ENCODE measurements at regions not wholly inside any gene's neighbourhood (a gene's known extent, or its start where the extent isn't known, plus 50 kb on each side); places are given as distances from the start of the nearest gene placed in this dataset.

DNA sequence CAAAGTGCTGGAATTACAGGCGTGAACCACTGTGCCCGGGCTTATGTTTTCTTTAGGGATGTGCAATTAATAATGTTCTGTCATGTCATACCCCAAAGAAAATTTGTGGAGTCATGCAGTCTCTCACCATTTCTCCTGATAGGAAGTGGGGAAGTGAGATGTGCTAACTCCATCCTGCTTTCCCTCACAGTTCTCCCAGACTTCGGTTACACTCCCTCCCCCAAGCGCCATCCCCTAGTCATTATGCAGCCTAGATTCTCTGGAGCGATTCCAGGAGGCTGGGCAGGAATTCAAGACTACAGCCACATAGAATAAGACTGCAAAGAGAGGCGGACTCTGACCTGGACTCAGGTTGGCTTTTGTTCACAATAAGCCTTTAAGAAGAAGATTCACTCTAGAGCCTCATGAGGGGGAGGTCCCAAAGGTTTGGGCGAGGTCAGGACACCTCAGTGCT lies 271.4 kb downstream of the ALDH8A1 start:
- Histone ChIP-seq H3K4me1 (peaks cover 0 to 5% (median 3%) of the 10 kb centered on the region in 4 donors), H3K36me3 (no peaks in the 10 kb centered on the region), H3K27ac (peak overlapping the region in 3 of 4 donors; percentile 52 to 78 (median 71)), H3K27me3 (no peaks in the 10 kb centered on the region), H3K9me3 (no peaks in the 10 kb centered on the region), H3K4me3 (no peak overlapping the region)
- peak in 2 of 3 donors; percentile 79 to 91 for DNase-seq
- TF ChIP-seq, protein P1, sequence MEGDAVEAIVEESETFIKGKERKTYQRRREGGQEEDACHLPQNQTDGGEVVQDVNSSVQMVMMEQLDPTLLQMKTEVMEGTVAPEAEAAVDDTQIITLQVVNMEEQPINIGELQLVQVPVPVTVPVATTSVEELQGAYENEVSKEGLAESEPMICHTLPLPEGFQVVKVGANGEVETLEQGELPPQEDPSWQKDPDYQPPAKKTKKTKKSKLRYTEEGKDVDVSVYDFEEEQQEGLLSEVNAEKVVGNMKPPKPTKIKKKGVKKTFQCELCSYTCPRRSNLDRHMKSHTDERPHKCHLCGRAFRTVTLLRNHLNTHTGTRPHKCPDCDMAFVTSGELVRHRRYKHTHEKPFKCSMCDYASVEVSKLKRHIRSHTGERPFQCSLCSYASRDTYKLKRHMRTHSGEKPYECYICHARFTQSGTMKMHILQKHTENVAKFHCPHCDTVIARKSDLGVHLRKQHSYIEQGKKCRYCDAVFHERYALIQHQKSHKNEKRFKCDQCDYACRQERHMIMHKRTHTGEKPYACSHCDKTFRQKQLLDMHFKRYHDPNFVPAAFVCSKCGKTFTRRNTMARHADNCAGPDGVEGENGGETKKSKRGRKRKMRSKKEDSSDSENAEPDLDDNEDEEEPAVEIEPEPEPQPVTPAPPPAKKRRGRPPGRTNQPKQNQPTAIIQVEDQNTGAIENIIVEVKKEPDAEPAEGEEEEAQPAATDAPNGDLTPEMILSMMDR (IDR thresholded peaks at IDR 0.05), result no peak
- no peak for TF ChIP-seq POLR2A (IDR thresholded peaks at IDR 0.05)

DNA sequence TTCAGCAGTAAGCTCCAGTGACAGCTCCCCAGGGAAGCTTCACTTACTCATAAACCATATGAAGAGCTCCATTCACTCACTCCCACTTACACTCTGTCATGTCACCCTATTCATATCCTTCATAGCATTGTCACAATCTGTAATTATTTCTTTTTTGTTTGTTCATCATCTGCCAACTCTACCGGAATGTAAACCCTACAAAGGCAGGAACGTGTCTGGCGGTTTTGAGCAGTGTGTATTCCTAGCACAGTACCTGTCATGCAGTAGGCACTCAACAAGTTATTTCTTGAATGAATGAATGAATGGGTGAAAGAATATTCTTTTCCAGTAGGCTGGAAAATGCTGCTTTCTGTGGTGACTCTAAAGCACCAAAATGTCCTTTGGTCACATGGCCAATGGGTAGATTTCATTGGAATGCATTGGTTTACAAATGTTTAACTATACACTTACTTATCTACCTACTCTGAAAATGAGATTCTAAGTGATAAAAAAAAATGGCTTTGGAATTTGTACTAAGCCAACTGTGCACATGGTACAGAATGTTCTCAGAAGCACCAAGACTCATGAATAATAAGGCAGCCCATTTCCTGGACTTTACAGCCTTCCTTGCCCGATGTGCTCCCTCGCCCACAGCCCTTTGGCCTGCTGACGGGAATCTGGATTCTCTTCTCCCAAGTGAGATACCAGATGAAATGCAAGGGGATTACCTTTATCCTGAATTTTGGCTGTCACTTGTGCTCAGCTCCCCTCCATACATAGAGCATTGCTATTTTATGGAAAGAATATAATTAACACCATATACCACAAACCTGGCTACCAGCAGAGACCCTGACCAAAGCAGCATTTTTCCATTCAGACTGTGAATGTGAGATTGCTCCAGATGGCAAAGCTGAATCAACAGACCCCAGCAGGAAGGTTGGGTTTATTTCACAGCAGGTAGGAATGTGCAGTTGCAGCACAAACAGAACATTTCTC lies 273.3 kb downstream of the ALDH8A1 start:
- TF ChIP-seq, protein P1 (IDR thresholded peaks at IDR 0.05), result peak in 2 of 6 experiments; percentile 7 to 23
- no peak for TF ChIP-seq POLR2A (IDR thresholded peaks at IDR 0.05)
- H3K36me3 ChIP-seq, result no peaks in the 10 kb centered on the region
- H3K4me3 ChIP-seq, result no peak overlapping the region
- H3K27me3 ChIP-seq, result no peaks in the 10 kb centered on the region
- peak in 2 of 3 donors; percentile 76 to 80 for DNase-seq
- peak overlapping the region in 3 of 4 donors; percentile 55 to 87 (median 78) for H3K27ac ChIP-seq
- peaks cover 0 to 10% (median 4%) of the 10 kb centered on the region in 4 donors for H3K4me1 ChIP-seq
- H3K9me3 ChIP-seq, result no peaks in the 10 kb centered on the region

DNA sequence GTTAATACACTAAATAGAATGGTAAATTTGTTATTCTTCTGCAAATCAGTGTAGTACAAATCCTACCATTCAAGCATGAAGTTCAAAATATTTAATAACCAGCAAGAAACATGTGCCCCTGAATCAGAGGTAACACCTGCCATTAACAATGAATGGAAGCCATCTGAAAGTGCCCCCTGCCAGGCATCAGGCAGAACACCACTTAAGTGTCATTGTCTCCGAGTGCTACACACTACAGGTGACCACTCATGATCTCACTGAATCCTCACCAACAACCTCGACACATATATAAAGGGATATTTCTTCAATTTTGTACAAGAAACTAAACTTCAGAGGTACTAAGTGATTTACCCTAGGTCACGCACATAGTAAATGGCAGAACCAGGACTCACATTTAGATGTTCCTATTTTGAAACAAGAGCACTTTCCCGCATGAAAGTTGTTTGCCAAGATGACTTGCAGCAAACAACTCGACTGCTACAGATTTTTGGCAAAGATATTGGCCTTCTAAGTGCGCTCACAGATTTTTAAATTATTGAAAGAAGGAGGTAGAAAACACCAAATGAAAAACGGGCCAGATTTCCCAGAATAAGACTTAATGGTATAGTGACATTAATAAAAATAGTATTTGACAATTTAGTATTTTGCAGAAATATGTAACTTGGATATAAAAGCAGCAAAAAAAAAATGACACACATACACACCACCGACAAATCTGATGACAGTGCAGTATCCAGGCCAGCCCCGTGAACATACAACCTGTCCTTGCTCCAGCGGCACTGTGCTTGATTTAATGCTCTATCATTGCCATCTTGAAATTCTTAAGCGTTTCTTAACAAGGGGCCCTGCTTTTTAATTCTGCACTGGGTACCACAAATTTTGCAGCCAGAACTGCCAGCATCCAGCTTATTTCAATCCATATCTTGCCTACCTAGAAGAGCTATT lies 274.5 kb downstream of the ALDH8A1 start:
- H3K27me3 ChIP-seq, result no peaks in the 10 kb centered on the region
- H3K27ac ChIP-seq, result peak overlapping the region in 3 of 4 donors; percentile 55 to 87 (median 64)
- H3K4me3 ChIP-seq, result no peak overlapping the region
- peaks cover 0 to 10% (median 4%) of the 10 kb centered on the region in 4 donors for H3K4me1 ChIP-seq
- DNase-seq, result no peak
- no peaks in the 10 kb centered on the region for H3K9me3 ChIP-seq
- no peaks in the 10 kb centered on the region for H3K36me3 ChIP-seq
- no peak for TF ChIP-seq POLR2A (IDR thresholded peaks at IDR 0.05)
- TF ChIP-seq, protein P1 (IDR thresholded peaks at IDR 0.05), result no peak

DNA sequence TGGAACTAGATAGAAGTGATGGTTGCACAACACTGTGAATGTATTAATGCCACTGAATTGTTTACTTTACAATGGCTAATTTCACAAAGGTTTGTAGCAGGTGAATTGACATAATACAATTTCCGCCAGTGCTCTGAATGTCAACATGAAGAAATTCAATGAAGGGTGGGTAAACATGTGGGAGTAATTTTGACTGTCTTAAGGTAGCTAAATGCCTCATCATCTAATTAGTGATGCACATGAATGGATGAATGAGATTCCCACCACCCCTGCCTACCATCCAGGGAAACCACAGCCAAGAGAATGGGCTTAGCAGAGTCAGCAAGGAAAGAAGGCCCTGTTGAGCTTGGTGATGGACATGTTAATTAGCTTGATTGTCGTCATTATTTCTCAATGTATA lies 275.3 kb downstream of the ALDH8A1 start:
- H3K27me3 ChIP-seq, result no peaks in the 10 kb centered on the region
- TF ChIP-seq, protein P1 (IDR thresholded peaks at IDR 0.05), result no peak
- TF ChIP-seq POLR2A (IDR thresholded peaks at IDR 0.05), result no peak
- peak overlapping the region in 1 of 4 donors; percentile 84 for H3K27ac ChIP-seq
- H3K4me1 ChIP-seq, result peaks cover 0 to 10% (median 4%) of the 10 kb centered on the region in 4 donors
- no peaks in the 10 kb centered on the region for H3K36me3 ChIP-seq
- H3K4me3 ChIP-seq, result no peak overlapping the region
- no peak for DNase-seq
- H3K9me3 ChIP-seq, result no peaks in the 10 kb centered on the region

DNA sequence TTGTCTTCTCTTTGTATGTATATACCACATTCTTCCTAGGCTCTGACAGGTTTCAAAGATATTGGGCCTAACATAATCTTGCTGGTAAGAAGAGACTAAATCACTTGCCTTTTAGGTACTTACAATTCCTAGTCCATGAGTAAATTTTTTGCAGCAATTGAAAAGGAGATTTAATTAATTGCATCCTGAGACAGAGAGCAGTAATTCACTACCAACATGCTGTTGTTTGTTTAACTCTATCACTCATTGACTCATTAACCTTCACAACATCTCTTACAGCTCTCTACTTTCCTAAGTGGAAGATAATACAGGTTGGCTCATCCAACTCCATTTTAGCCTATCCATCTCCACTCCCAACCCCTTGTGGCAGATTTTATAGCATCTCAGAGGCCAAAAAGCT lies 280.4 kb downstream of the ALDH8A1 start:
- H3K27me3 ChIP-seq, result no peaks in the 10 kb centered on the region
- H3K4me3 ChIP-seq, result no peak overlapping the region
- H3K27ac ChIP-seq, result peak overlapping the region in 1 of 4 donors; percentile 44
- no peaks in the 10 kb centered on the region for H3K36me3 ChIP-seq
- no peaks in the 10 kb centered on the region for H3K9me3 ChIP-seq
- DNase-seq, result no peak
- H3K4me1 ChIP-seq, result peaks cover 0 to 6% (median 0%) of the 10 kb centered on the region in 4 donors
- TF ChIP-seq, protein P1 (IDR thresholded peaks at IDR 0.05), result no peak
- TF ChIP-seq POLR2A (IDR thresholded peaks at IDR 0.05), result no peak

Data from Peyer's patch (tissue), 4 donors.